ENCODE measurements at regions not wholly inside any gene's neighbourhood (a gene's known extent, or its start where the extent isn't known, plus 50 kb on each side); places are given as distances from the start of the nearest gene placed in this dataset.

DNA sequence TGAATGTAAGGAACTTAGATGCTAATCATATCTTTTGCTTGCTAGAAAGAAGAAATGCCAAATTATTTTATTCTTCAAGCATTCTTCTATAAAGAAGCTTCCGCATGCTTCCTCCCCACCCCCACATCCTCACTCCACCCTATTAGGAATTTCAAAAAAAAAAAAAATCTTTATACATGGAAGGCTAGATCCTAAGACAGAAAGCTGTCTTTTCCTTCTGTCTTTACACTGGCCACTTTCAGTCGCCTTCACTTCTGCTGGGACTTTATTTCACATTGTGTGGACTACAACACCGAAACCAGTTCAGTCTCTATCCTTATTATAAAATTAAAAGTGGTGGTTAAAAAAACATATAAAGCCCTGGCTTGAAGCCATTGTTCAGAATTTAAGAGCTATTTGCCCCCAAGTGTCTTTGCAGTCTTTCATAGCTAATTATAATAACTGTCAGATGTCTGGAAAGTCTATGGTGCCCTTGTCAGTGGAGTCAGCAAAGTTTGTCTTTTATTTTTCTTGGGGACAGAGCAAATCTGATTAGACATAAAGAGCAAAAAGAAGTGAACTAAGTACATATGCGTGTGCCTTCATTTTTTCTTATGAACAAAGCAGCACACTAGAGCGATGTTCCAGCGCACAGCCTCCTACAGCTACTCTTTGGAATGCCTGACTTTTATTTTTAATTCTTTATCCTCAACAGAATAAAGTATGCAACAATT is 297.7 kb downstream of the PTPRC start:
- no peak for DNase-seq (ENCODE audit: low spot score)
- TF ChIP-seq CTCF (IDR thresholded peaks at IDR 0.05; ENCODE audit: extremely low read depth, insufficient read depth, missing control alignments) = no peak
- in situ Hi-C loops (cut with MboI; ENCODE audit: low pct_unique_long_range_greater_than_20kb, low sequenced_read_pairs, unreplicated experiment) = no loop called here

DNA sequence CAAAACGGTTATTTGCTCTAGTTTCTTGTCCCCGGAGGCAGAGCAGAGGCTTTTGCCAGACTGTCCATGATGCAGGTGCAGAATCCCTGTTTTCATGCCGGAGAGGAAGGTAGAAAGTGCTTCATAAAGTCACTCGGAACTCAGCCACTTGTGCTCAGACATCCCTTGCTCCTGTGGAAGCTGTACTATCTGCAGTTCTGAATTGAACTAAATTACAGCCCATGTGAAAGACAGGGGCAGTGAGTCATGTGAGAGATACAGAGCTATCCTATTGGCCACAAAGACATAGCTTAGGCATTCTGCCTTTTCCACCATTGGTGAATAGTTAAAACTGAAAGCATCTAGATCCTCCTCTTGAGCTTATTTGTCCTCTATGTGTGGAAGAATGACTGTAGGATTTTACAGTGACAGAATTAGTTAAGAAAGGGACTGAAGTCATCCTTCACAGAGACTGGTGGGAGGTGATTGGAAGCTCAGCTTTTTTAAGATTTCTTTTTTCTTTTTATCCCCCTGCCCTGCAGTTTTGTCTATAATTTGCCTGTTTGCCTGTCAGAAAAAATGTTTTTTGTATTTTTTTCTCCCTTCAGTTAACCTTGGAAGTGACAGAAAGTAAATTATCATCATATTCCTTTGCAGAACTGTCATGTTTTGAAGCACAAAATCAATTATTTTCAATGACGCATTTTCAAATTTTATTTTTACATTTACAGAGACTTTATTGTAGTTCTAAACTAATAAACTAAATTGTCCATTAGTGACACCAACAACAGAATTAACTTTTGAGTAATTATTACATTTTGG is 298.6 kb downstream of the PTPRC start:
- DNase-seq (ENCODE audit: low spot score) = peak; percentile 79
- no peak for TF ChIP-seq CTCF (IDR thresholded peaks at IDR 0.05; ENCODE audit: extremely low read depth, insufficient read depth, missing control alignments)
- in situ Hi-C loops (cut with MboI; ENCODE audit: low pct_unique_long_range_greater_than_20kb, low sequenced_read_pairs, unreplicated experiment) = no loop called here

DNA sequence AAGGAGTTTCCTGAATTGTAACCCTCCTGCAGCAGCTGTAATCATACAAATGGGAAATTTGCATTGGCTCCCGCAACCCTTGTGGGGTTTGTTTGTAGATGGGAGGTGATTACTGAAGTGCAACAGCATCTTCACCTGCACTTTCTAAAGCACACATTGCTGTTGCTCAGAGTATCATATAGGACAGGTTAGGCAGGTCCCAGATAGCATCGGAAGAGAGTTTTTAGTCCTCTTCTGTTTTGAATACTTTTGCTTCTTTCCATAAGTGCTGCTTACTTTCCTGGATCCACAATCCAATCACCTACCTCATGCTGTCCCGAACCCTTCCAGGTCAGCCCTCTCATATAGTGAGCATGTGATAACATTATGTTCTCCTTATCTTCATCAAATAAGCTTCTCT is 300.4 kb downstream of the PTPRC start:
- no peak for DNase-seq (ENCODE audit: low spot score)

DNA sequence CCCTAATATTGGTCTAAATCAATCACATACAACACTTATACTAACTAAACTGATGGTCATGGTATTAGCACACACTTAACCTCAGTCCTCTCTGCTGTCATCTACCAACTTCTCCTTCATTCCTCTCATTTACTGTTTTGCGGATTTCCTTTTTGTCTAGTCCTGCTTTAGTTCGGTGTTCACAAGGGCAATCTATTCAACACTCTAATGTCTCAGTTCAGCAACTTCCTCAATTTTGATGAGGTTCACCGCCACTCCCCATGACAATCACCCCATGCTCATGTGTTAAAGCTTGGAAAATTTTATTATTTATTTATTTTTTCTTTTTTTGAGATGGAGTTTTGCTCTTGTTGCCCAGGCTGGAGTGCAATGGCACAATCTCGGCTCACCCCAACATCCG is 301.1 kb downstream of the PTPRC start:
- TF ChIP-seq CTCF (IDR thresholded peaks at IDR 0.05; ENCODE audit: extremely low read depth, insufficient read depth, missing control alignments) = no peak
- DNase-seq (ENCODE audit: low spot score) = no peak
- in situ Hi-C loops (cut with MboI; ENCODE audit: low pct_unique_long_range_greater_than_20kb, low sequenced_read_pairs, unreplicated experiment) = no loop called here

More for the DNA sequence above, 300.4 kb downstream of the PTPRC start:
- in situ Hi-C loops (cut with MboI; ENCODE audit: low pct_unique_long_range_greater_than_20kb, low sequenced_read_pairs, unreplicated experiment) = no loop called here
- no peak for TF ChIP-seq CTCF (IDR thresholded peaks at IDR 0.05; ENCODE audit: extremely low read depth, insufficient read depth, missing control alignments)

GRCh38 chr1:198942466-198942865 is 303.6 kb downstream of the PTPRC start:
- in situ Hi-C loops (cut with MboI; ENCODE audit: low pct_unique_long_range_greater_than_20kb, low sequenced_read_pairs, unreplicated experiment) = no loop called here
- no peak for DNase-seq (ENCODE audit: low spot score)
- TF ChIP-seq CTCF (IDR thresholded peaks at IDR 0.05; ENCODE audit: extremely low read depth, insufficient read depth, missing control alignments) = no peak

- TF ChIP-seq CTCF (IDR thresholded peaks at IDR 0.05; ENCODE audit: extremely low read depth, insufficient read depth, missing control alignments) = no peak
- in situ Hi-C loops (cut with MboI; ENCODE audit: low pct_unique_long_range_greater_than_20kb, low sequenced_read_pairs, unreplicated experiment) = no loop called here
- no peak for DNase-seq (ENCODE audit: low spot score)
Measured at GRCh38 chr1:198943484-198944187, 304.8 kb downstream of the PTPRC start.

All from GM13977 (cell line).